Gastroesophageal sphincter (tissue), 4 donors: ENCODE measurements at regions not wholly inside any gene's neighbourhood (a gene's known extent, or its start where the extent isn't known, plus 50 kb on each side); places are given as distances from the start of the nearest gene placed in this dataset.
"Not testable (repeated sequence)": the region's sequence is repeated elsewhere in the genome, so short reads cannot be mapped to it uniquely, and the experiment has no call there.

Source experiments
- ATAC-seq: fragments of 150-250 bp; one replicate; pipeline ENCODE4 v1.9.1; 2016; ENCODE audit warnings: mild to moderate bottlenecking, moderate library complexity
- H3K27ac ChIP-seq, 4 donors: fragments of 200-600 bp; sonication (generic) in 3 of 4; 1 replicate in 3 of 4; 2 replicates in 1 of 4; pipeline ENCODE4 v1.5.1; 2016 to 2019
- H3K27me3 ChIP-seq: fragments of 200-600 bp; sonication (generic); one replicate; pipeline ENCODE4 v1.5.1; 2019
- H3K36me3 ChIP-seq, 2 donors: fragments of 200-600 bp; sonication (generic); one replicate each; pipeline ENCODE4 v1.5.1; 2019; ENCODE audit warnings: control low read depth in 1 of 2
- H3K4me1 ChIP-seq, 3 donors: fragments of 200-600 bp; sonication (generic); 1 replicate in 2 of 3; 2 replicates in 1 of 3; pipeline ENCODE4 v1.5.1; 2016 to 2019; ENCODE audit warnings: control low read depth in 2 of 3
- H3K4me3 ChIP-seq, 2 donors: fragments of 200-600 bp; sonication (generic); one replicate each; pipeline ENCODE4 v1.5.1; 2019; ENCODE audit warnings: mild to moderate bottlenecking in 1 of 2, moderate library complexity in 1 of 2
- H3K9me3 ChIP-seq, 3 donors: fragments of 200-600 bp; sonication (generic); one replicate each; pipeline ENCODE4 v1.5.1; 2017 to 2019; ENCODE audit warnings: control low read depth in 2 of 3
- EP300 ChIP-seq: sonication (generic); formaldehyde crosslinking; IDR thresholded peaks from one replicate; pipeline ENCODE4 v1.6.1; 2017; ENCODE audit warnings: antibody characterized with exemption, mild to moderate bottlenecking
- POLR2A ChIP-seq, 2 donors: fragments of 450-650 bp; IDR thresholded peaks; one replicate each; pipeline ENCODE4 v1.6.1; 2017; ENCODE audit warnings: antibody characterized with exemption in 2 of 2, mild to moderate bottlenecking in 2 of 2, moderate library complexity in 1 of 2
- POLR2AphosphoS5 ChIP-seq: sonication (generic); formaldehyde crosslinking; IDR thresholded peaks from one replicate; pipeline ENCODE4 v1.6.1; 2017; ENCODE audit warnings: antibody characterized with exemption
- WGBS, 2 donors: methylation state at CpG; one replicate each; pipeline ENCODE4 v1.1.5; 2018; ENCODE audit warnings: low coverage in 1 of 2; 5-methylcytosine and 5-hydroxymethylcytosine counted together
- TF ChIP-seq, protein P1 (sequence below), 4 experiments: fragments of 200-600 bp in 2 of 4; fragments of 450-650 bp in 2 of 4; sonication (generic) in 1 of 4; IDR thresholded peaks; one replicate each; pipeline ENCODE4 v1.5.1; 2017 to 2019; ENCODE audit warnings: antibody characterized with exemption in 4 of 4, mild to moderate bottlenecking in 2 of 4, moderate library complexity in 2 of 4

GRCh38 chr21:32823296-32823695, 51.7 kb upstream of the PAXBP1 start:
- H3K9me3 ChIP-seq, H3K27me3 ChIP-seq, H3K4me1 ChIP-seq, H3K36me3 ChIP-seq, ATAC-seq, H3K27ac ChIP-seq, H3K4me3 ChIP-seq: not testable (repeated sequence)
- WGBS, 2 donors = 92 to 100% methylated on average over 1 of the region's 1 CpG

GRCh38 chr21:32824950-32825349, 53.4 kb upstream of the PAXBP1 start:
- TF ChIP-seq POLR2AphosphoS5 (no peak), EP300 (no peak), POLR2A (IDR thresholded peaks at IDR 0.05) (no peak)
- TF ChIP-seq, protein P1, sequence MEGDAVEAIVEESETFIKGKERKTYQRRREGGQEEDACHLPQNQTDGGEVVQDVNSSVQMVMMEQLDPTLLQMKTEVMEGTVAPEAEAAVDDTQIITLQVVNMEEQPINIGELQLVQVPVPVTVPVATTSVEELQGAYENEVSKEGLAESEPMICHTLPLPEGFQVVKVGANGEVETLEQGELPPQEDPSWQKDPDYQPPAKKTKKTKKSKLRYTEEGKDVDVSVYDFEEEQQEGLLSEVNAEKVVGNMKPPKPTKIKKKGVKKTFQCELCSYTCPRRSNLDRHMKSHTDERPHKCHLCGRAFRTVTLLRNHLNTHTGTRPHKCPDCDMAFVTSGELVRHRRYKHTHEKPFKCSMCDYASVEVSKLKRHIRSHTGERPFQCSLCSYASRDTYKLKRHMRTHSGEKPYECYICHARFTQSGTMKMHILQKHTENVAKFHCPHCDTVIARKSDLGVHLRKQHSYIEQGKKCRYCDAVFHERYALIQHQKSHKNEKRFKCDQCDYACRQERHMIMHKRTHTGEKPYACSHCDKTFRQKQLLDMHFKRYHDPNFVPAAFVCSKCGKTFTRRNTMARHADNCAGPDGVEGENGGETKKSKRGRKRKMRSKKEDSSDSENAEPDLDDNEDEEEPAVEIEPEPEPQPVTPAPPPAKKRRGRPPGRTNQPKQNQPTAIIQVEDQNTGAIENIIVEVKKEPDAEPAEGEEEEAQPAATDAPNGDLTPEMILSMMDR (IDR thresholded peaks at IDR 0.05) = no peak
- no peak for ATAC-seq
- Histone ChIP-seq H3K9me3 (no peaks in the 10 kb centered on the region), H3K4me1 (no peaks in the 10 kb centered on the region), H3K27ac (no peak overlapping the region), H3K36me3 (no peaks in the 10 kb centered on the region), H3K27me3 (no peaks in the 10 kb centered on the region), H3K4me3 (no peak overlapping the region)
- WGBS, 2 donors = 87 to 88% methylated on average over 1 of the region's 1 CpG

- 50 to 51% methylated on average over 5 to 9 of the region's 9 CpGs for WGBS, 2 donors
- Histone ChIP-seq H3K27me3 (no peaks in the 10 kb centered on the region), H3K9me3 (no peaks in the 10 kb centered on the region), H3K36me3 (no peaks in the 10 kb centered on the region), H3K4me1 (no peaks in the 10 kb centered on the region), H3K27ac (no peak overlapping the region), H3K4me3 (no peak overlapping the region)
- peak; percentile 69 for ATAC-seq
- TF ChIP-seq, protein P1 (IDR thresholded peaks at IDR 0.05) = peak; percentile 36 to 69 (median 59)
- no peak for TF ChIP-seq POLR2A (IDR thresholded peaks at IDR 0.05)
- TF ChIP-seq EP300 = no peak
- no peak for TF ChIP-seq POLR2AphosphoS5
These were observed 55.0 kb upstream of the PAXBP1 start for GRCh38 chr21:32826329-32827167.

- H3K27ac ChIP-seq = no peak overlapping the region
- H3K36me3 ChIP-seq = no peaks in the 10 kb centered on the region
- no peak overlapping the region for H3K4me3 ChIP-seq
- no peak for ATAC-seq
- TF ChIP-seq POLR2AphosphoS5 (no peak), EP300 (no peak), POLR2A (IDR thresholded peaks at IDR 0.05) (no peak)
- TF ChIP-seq, protein P1 (IDR thresholded peaks at IDR 0.05) = no peak
- H3K9me3 ChIP-seq = no peaks in the 10 kb centered on the region
- WGBS, 2 donors = 40 to 78% methylated on average over 1 to 4 of the region's 4 CpGs
- peaks cover 0 to 3% (median 0%) of the 10 kb centered on the region in 3 donors for H3K4me1 ChIP-seq
- no peaks in the 10 kb centered on the region for H3K27me3 ChIP-seq
These were observed 57.4 kb upstream of the PAXBP1 start for GRCh38 chr21:32828908-32829307.

DNA sequence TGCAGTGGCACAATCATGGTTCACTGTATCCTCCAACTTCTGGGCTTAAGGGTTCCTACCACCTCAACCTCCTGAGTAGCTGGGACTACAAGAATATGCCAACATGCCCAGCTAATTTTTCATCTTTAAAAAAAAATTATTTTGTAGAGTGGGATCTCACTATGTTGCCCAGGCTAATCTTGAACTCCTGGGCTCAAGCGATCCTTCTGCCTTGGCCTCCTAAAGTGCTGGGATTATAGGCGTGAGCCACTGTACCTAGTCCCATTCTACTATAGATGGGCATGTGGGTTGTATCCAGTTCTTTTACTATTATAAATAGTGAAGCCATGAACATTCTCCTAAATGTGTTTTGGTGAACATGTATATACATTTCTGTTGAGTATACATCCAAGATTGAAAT, 57.9 kb upstream of the PAXBP1 start:
- 86 to 100% methylated on average over 2 of the region's 2 CpGs for WGBS, 2 donors
- H3K4me3 ChIP-seq = no peak overlapping the region
- no peaks in the 10 kb centered on the region for H3K9me3 ChIP-seq
- peaks cover 0 to 3% (median 0%) of the 10 kb centered on the region in 3 donors for H3K4me1 ChIP-seq
- no peaks in the 10 kb centered on the region for H3K36me3 ChIP-seq
- no peak overlapping the region for H3K27ac ChIP-seq
- ATAC-seq = no peak
- no peaks in the 10 kb centered on the region for H3K27me3 ChIP-seq
- TF ChIP-seq, protein P1 (IDR thresholded peaks at IDR 0.05) = no peak

DNA sequence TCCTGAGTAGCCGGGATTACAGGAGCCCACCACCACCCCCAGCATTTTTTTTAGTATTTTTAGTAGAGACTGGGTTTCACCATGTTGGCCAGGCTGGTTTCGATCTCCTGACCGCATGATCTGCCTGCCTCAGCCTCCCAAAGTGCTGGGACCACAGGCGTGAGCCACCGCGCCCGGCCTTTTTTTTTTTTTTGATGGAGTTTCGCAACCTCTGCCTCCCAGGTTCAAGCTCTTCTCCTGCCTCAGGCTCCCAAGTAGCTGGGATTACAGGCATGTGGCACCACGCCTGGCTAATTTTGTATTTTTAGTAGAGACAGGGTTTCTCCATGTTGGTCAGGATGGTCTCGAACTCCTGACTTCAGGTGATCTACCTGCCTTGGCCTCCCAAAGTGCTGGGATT, 60.2 kb upstream of the PAXBP1 start:
- ATAC-seq, H3K4me1 ChIP-seq: not testable (repeated sequence)
- 38 to 74% methylated on average over 1 to 4 of the region's 10 CpGs for WGBS, 2 donors

More for the DNA sequence above, 60.2 kb upstream of the PAXBP1 start:
- not testable (repeated sequence) for H3K36me3 ChIP-seq, H3K27ac ChIP-seq, H3K4me3 ChIP-seq, H3K9me3 ChIP-seq, H3K27me3 ChIP-seq
